Endodermal cell (in vitro differentiated cells): ENCODE measurements at regions not wholly inside any gene's neighbourhood (a gene's known extent, or its start where the extent isn't known, plus 50 kb on each side); places are given as distances from the start of the nearest gene placed in this dataset.

ENCODE experiments used
- DNase-seq: peaks from one replicate; pipeline ENCODE4 v3.0.0-alpha.2; 2017
- H3K27ac ChIP-seq: 2 replicates; pipeline ENCODE4 v1.5.1; 2013; ENCODE audit warnings: mild to moderate bottlenecking, low read depth, low read length, moderate library complexity
- H3K27me3 ChIP-seq: 2 replicates; pipeline ENCODE4 v1.6.1; 2013; ENCODE audit warnings: mild to moderate bottlenecking, low read length, moderate library complexity; ENCODE audit not compliant: insufficient read depth, control insufficient read depth, poor library complexity, severe bottlenecking
- H3K36me3 ChIP-seq: 2 replicates; pipeline ENCODE4 v1.7.0; 2013; ENCODE audit warnings: mild to moderate bottlenecking, low read length, moderate library complexity; ENCODE audit not compliant: control insufficient read depth, insufficient read depth
- H3K4me1 ChIP-seq: one replicate; pipeline ENCODE4 v1.7.0; 2013; ENCODE audit warnings: low read length; ENCODE audit not compliant: control insufficient read depth, insufficient read depth
- H3K4me3 ChIP-seq: 2 replicates; pipeline ENCODE4 v1.5.1; 2013; ENCODE audit warnings: mild to moderate bottlenecking, low read length, moderate library complexity
- H3K9ac ChIP-seq: 2 replicates; pipeline ENCODE4 v1.6.1; 2013; ENCODE audit warnings: mild to moderate bottlenecking, low read length, moderate library complexity; ENCODE audit not compliant: poor library complexity, severe bottlenecking; ENCODE audit errors: extremely low read depth
- H3K9me3 ChIP-seq: 2 replicates; pipeline ENCODE4 v1.6.1; 2013; ENCODE audit warnings: mild to moderate bottlenecking, low read length, moderate library complexity; ENCODE audit not compliant: control insufficient read depth
- H3K27ac Mint-ChIP-seq: 2 replicates; pipeline ENCODE4 v1.8.0; 2020; ENCODE audit warnings: mixed read lengths
- H3K27me3 Mint-ChIP-seq: 2 replicates; pipeline ENCODE4 v1.8.0; 2021; ENCODE audit warnings: mild to moderate bottlenecking, mixed read lengths; ENCODE audit not compliant: insufficient read depth
- H3K36me3 Mint-ChIP-seq: 2 replicates; pipeline ENCODE4 v1.8.0; 2020; ENCODE audit warnings: low read depth, mixed read lengths
- H3K4me1 Mint-ChIP-seq: 2 replicates; pipeline ENCODE4 v1.8.0; 2020; ENCODE audit warnings: mixed read lengths
- H3K4me3 Mint-ChIP-seq: 2 replicates; pipeline ENCODE4 v1.8.0; 2020; ENCODE audit warnings: mild to moderate bottlenecking, moderate library complexity, mixed read lengths
- H3K9me3 Mint-ChIP-seq: 2 replicates; pipeline ENCODE4 v1.8.0; 2020; ENCODE audit warnings: mild to moderate bottlenecking, mixed read lengths
- CTCF ChIP-seq: fragments of 200-600 bp; sonication (generic); conservative IDR thresholded peaks from 2 replicates; pipeline ENCODE4 v1.5.0; 2021; ENCODE audit warnings: antibody characterized with exemption, mild to moderate bottlenecking
- WGBS, 2 experiments: methylation state at CpG; one replicate each; pipeline versions ENCODE4 v1.1.5 to v1.1.7; 2013; ENCODE audit warnings: missing lambda C conversion rate in 2 of 2, mixed read lengths in 1 of 2; ENCODE audit not compliant: insufficient coverage in 1 of 2, insufficient read length in 1 of 2; 5-methylcytosine and 5-hydroxymethylcytosine counted together

GRCh38 chr5:98500811-98501210 is 272.7 kb upstream of the RGMB start:
- Mint-ChIP-seq H3K4me3 (no peak overlapping the region), H3K27me3 (no peaks in the 10 kb centered on the region), H3K4me1 (peaks cover 28% of the 10 kb centered on the region), H3K27ac (no peak overlapping the region), H3K36me3 (peaks cover 23% of the 10 kb centered on the region), H3K9me3 (peaks cover 11% of the 10 kb centered on the region)
- Histone ChIP-seq H3K27me3 (no peaks in the 10 kb centered on the region), H3K4me1 (no peaks in the 10 kb centered on the region), H3K4me3 (no peak overlapping the region), H3K9me3 (peaks cover 12% of the 10 kb centered on the region), H3K27ac (no peak overlapping the region), H3K9ac (no peak overlapping the region), H3K36me3 (peaks cover 46% of the 10 kb centered on the region)
- TF ChIP-seq CTCF: no peak
- WGBS, 2 experiments: 95% methylated on average over 3 of the region's 3 CpGs
- DNase-seq: no peak

- DNase-seq: no peak
- peaks cover 25% of the 10 kb centered on the region for H3K36me3 ChIP-seq
- peak; percentile 18 for TF ChIP-seq CTCF
Measured at GRCh38 chr5:98503616-98504015, 269.8 kb upstream of the RGMB start.

DNA sequence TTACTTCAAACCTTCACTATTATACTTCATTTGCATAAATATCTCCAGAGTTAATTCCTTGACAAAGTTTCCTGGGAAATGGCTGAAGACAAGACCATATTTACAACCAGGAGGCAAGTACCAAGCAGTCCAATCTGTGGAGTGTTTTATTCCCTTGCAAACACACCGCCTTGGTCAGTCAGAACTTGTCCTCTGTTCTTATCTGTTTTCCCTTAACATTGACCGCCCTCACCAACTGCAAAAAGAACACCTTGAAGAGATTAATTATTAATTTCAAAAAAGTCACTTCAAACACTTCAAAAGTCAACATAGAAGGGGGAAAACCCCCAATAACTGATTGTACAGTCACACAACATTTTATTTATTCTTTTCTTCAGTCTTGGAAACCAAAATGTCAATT is 269.0 kb upstream of the RGMB start:
- peaks cover 13% of the 10 kb centered on the region for H3K36me3 Mint-ChIP-seq
- H3K27ac ChIP-seq: no peak overlapping the region
- no peaks in the 10 kb centered on the region for H3K27me3 Mint-ChIP-seq
- peaks cover 25% of the 10 kb centered on the region for H3K36me3 ChIP-seq
- 98% methylated on average over 2 of the region's 2 CpGs; no CpG with 5 or more reads in 1 of the 2 experiments for WGBS, 2 experiments
- peaks cover 26% of the 10 kb centered on the region for H3K4me1 Mint-ChIP-seq
- H3K27ac Mint-ChIP-seq: no peak overlapping the region
- H3K9me3 Mint-ChIP-seq: peaks cover 5% of the 10 kb centered on the region
- no peak overlapping the region for H3K9ac ChIP-seq
- no peaks in the 10 kb centered on the region for H3K27me3 ChIP-seq
- peaks cover 4% of the 10 kb centered on the region for H3K4me1 ChIP-seq
- no peak overlapping the region for H3K4me3 Mint-ChIP-seq
- no peak for DNase-seq
- peaks cover 8% of the 10 kb centered on the region for H3K9me3 ChIP-seq
- H3K4me3 ChIP-seq: no peak overlapping the region
- TF ChIP-seq CTCF: no peak

More at GRCh38 chr5:98503616-98504015, 269.8 kb upstream of the RGMB start:
- Mint-ChIP-seq H3K27me3 (no peaks in the 10 kb centered on the region), H3K4me1 (peaks cover 18% of the 10 kb centered on the region), H3K9me3 (peaks cover 5% of the 10 kb centered on the region), H3K4me3 (no peak overlapping the region), H3K27ac (no peak overlapping the region), H3K36me3 (peaks cover 11% of the 10 kb centered on the region)
- Histone ChIP-seq H3K4me3 (no peak overlapping the region), H3K9me3 (peaks cover 8% of the 10 kb centered on the region), H3K4me1 (no peaks in the 10 kb centered on the region), H3K9ac (no peak overlapping the region), H3K27me3 (no peaks in the 10 kb centered on the region), H3K27ac (no peak overlapping the region)
- WGBS, 2 experiments: 67 to 76% methylated on average over 2 of the region's 2 CpGs
